ENCODE measurements at regions not wholly inside any gene's neighbourhood (a gene's known extent, or its start where the extent isn't known, plus 50 kb on each side); places are given as distances from the start of the nearest gene placed in this dataset.

DNA sequence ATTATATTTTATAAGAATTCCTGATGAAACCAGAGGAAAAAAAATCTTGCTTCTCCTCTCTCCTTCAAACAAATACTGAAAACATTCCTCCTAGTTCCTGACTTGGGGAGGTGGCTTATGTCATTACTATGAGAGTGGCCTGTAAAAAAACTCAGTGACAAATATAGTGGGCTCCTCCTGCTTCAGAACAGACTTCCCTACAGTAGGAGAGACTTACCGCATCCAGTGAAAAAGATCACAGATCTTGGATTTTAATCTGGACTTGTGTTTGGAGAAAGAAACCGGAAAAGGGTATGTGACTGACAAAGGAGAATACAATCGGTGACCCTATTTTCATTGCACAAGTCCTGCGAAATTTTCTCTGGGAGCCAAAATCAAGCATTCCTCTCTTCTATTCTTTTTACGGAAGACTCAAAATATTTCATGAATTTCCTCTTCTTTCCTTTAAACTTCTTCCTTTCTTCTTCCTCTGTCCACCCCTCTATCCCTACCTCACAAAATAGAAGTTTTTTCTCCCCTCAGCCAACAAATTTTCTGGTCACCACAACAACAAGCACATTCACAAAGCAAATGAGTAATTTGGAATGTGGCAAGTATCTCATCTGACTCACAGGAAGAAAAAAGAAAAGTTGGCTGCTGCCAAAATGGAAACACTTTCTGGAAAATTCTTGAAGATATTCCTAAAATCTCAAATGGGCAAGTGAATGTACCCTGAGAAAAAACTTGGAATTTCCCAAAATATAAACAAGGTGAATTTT lies 185.1 kb upstream of the CDKN3 start:
- Histone ChIP-seq H2BK120ac (ENCODE audit: low read depth, low read length) (peak overlapping the region; percentile 54), H4K91ac (ENCODE audit: insufficient read depth, low read depth, low read length) (no peak overlapping the region), H3K4me2 (ENCODE audit: low read depth, low read length) (peak overlapping the region; percentile 39; the same call in 1 of the 2 replicates), H3K23ac (ENCODE audit: low read depth, low read length) (0 out of 2 replicates have a peak overlapping the region, but pooled peaks have one; percentile 8), H2BK15ac (ENCODE audit: low read depth, low read length) (no peak overlapping the region), H4K20me1 (ENCODE audit: insufficient read depth, low read length) (no peaks in the 10 kb centered on the region), H2BK5ac (ENCODE audit: low read depth, low read length, poor library complexity, severe bottlenecking) (no peak overlapping the region), H3K4me1 (ENCODE audit: control insufficient read depth, insufficient read depth, low read length) (peaks cover 4% of the 10 kb centered on the region; the same call in 1 of the 2 replicates), H3K4me3 (ENCODE audit: insufficient read depth, low read depth, low read length) (no peak overlapping the region), H3K4ac (ENCODE audit: low read depth, low read length) (no peak overlapping the region; the same call in 1 of the 2 replicates), H3K9me1 (ENCODE audit: insufficient read depth, low read length) (no peaks in the 10 kb centered on the region), H3K9me3 (ENCODE audit: control insufficient read depth, insufficient read depth, low read length) (peaks cover 5% of the 10 kb centered on the region), H3K14ac (replicated peaks; ENCODE audit: low read depth, low read length) (no peak overlapping the region; the same call in 1 of the 2 replicates), H3K9ac (ENCODE audit: low read depth, low read length) (no peak overlapping the region), H4K5ac (ENCODE audit: low read depth, low read length) (no peak overlapping the region; the same call in 1 of the 2 replicates), H2AK5ac (ENCODE audit: low read depth, low read length) (no peak overlapping the region), H3K18ac (ENCODE audit: low read depth, low read length) (peak overlapping the region; percentile 80), H3K56ac (ENCODE audit: extremely low read depth, insufficient read depth, low read length) (no peak overlapping the region), H3K27ac (ENCODE audit: insufficient read depth, low read length) (no peak overlapping the region), H3K79me1 (ENCODE audit: low read depth in 1 of 2, low read length in 2 of 2) (no peaks in the 10 kb centered on the region), H3K27me3 (ENCODE audit: control insufficient read depth, insufficient read depth, low read length) (no peaks in the 10 kb centered on the region), H2AK9ac (replicated peaks; ENCODE audit: low read depth, low read length, poor library complexity) (no peak overlapping the region), H3K36me3 (ENCODE audit: control insufficient read depth, insufficient read depth, low read length) (no peaks in the 10 kb centered on the region), H2BK20ac (ENCODE audit: low read depth, low read length) (peak overlapping the region; percentile 4; the same call in 1 of the 2 replicates), H4K8ac (ENCODE audit: low read depth in 2 of 2, low read length in 2 of 2) (no peak overlapping the region), H2AFZ (replicated peaks; ENCODE audit: low read length, poor library complexity) (no peak overlapping the region)
- ATAC-seq (ENCODE audit: low read depth) (peak; percentile 50), DNase-seq (peak; percentile 79)
- TF ChIP-seq MAFK (IDR thresholded peaks at IDR 0.05; ENCODE audit: low read depth, low read length) = no peak
- TF ChIP-seq USF2 (IDR thresholded peaks at IDR 0.05; ENCODE audit: low read depth, low read length) = no peak
- TF ChIP-seq BHLHE40 (IDR thresholded peaks at IDR 0.05; ENCODE audit: low read depth, low read length) = no peak
- peak; percentile 73 for TF ChIP-seq FOS (IDR thresholded peaks at IDR 0.05; ENCODE audit: low read depth, low read length)
- TF ChIP-seq RAD21 (IDR thresholded peaks at IDR 0.05; ENCODE audit: low read length) = no peak
- POLR2A ChIA-PET (ENCODE audit: unreplicated experiment) = no interaction called here
- intact Hi-C loops (cut with micrococcal nuclease) = no loop called here
- dilution Hi-C loops (cut with HindIII; ENCODE audit: low sequenced_read_pairs, unreplicated experiment) = no loop called here
- CTCF ChIA-PET = no interaction called here
- no TSS peak for BruUV-seq (replicated peaks)
- 58% methylated on average over 4 of the region's 5 CpGs; no CpG with 5 or more reads in 1 of the 2 experiments for WGBS, 2 experiments (ENCODE audit: extremely low coverage in 2 of 2, insufficient read length in 1 of 2)
- in situ Hi-C loops (cut with MboI; ENCODE audit: low sequenced_read_pairs) = no loop called here
